Suppressor macrophage (primary cell): ENCODE measurements at regions not wholly inside any gene's neighbourhood (a gene's known extent, or its start where the extent isn't known, plus 50 kb on each side); places are given as distances from the start of the nearest gene placed in this dataset.
A peak's percentile ranks its signal among the peaks of the same experiment; 100 is the strongest.

Source experiments
- DNase-seq, 4 experiments: peaks; one replicate each; pipeline ENCODE4 v3.0.0-alpha.2; 2020 to 2022

DNA sequence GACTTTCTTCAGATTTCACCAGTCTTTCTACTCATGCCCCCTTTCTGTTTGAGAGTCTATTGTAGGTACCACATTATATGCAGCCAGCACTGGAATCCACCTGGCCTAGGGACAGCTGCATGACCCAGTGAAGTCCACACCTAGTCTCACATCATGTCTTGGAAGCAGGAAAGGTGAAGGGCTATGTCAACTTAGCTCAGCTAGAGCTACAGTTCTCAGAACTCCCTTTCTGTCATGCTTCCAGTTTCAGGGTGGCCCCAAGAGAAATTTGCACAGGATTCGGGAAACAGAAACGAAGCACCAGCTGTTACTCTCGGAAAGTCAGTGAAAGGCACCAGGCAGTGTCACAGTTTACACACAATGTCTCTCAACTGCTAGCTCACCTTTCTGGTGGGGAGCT lies 51.6 kb upstream of the NLRP1 start:
- DNase-seq, result no peak

DNA sequence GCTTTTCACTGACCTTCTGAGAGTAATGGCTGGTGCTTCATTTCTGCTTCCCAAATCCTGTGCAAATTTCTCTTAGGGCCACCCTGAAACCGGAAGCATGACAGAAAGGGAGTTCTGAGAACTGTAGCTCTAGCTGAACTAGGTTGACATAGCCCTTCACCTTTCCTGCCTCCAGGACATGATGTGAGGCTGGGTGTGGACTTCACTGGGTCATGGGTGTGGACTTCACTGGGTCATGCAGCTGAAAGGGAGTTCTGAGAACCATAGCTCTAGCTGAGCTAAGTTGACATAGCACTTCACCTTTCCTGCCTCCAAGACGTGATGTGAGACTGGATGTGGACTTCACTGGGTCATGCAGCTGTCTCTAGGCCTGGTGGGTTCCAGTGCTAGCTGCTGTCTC lies 54.3 kb upstream of the NLRP1 start:
- no peak for DNase-seq

DNA sequence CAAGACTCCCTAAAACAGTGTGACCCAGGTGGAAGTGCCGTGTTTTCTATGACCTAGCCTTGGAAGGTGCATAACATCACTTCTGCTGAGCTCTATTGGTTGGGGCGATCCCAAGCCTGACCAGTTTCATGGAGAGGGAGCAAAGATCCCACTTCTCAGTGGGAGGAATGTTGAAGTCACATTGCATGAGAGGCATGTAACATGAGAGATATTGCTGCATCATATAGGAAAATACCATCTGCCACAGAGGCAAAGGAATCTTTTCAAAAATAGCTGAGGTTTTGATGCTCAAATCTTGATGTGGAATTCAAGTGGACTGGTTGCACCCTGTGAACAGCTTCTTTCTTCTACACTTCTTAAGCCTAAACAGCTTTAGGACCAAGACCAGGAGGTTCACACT lies 56.4 kb upstream of the NLRP1 start:
- DNase-seq, result no peak

DNA sequence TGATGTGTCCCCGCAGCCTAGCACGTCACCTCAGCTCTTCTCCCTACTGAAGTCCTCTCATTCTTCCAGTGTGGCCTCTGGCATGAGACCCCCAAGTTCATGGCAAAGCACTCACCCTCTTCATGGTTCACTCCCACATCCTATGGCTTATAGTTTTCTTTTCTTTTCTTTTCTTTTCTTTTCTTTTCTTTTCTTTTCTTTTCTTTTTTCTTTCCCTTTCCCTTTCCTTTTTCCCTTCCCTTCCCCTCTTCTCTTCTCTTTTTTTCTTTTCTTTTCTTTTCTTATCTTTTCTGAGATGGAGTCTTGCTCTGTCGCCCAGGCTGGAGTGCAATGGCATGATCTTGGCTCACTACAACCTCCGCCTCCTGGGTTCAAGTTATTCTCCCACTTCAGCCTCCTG lies 58.4 kb upstream of the NLRP1 start:
- DNase-seq, result no peak

DNA sequence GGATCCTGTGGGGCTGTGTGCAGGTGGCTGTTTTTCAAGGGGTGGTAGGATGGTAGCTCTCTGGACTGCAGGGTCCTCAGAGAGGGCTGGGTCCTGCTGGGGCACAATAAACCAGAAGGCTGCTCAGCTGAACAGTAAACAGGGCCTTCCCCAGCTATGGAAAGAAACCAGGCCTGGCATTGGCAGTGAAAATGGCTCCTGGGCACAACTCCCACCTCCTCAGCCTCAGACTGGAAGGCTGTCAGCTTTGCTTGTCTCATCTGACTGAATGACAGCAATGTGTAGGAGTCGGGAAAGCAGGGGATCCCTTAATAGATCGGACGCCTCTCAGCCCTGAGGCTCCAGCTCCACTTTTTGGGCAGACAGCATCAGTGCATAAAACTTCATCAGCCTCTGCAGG lies 59.8 kb upstream of the NLRP1 start:
- no peak for DNase-seq

DNA sequence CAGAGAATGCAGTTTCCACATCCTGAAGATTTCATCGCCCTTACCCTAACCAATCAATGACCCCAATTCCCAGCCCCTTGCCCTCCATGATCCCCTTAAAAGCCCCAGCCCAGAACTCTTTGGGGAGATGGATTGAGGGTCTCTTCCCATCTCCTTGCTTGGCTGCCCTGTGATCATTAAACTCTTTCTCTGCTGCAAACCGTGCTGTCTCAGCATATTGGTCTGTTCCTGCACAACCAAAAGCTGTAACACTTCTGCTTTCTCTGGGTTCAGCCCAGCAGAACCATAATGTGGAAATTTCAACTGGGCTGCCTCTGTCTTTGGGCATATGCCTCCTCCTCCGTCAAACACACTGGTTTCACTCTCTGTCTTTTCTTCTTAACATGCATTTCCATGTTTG lies 67.0 kb upstream of the NLRP1 start:
- no peak for DNase-seq

DNA sequence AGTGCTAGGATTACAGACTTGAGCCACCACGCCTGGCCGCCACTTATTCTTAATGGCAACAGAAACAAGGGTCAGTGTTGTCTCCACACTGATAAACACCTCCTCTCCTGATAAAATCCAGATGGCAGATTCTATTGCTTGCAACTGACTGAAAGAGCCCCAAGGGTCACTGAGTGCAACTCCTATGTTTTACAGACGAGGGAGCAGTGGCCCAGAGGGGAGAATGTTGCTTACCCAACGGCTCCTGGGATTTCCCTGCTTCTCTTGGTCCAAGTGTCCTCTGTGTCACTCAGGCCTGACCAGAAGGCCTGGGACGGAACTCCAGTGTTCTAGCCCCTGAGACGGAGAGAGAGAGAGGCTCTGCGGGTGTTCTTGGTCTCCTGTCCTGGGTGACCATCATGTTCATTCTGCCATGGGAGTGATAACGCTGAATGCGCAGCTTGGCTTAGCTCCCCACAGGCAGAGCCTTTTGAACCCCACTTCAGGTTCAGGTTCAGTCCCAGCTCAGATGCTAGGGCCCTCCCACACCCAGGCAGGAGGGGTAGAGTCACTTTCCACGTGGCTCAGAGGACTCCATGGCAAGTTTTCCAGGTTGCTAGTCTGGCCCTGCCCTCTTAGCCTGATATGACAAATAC lies 77.3 kb upstream of the NLRP1 start:
- DNase-seq, result no peak

DNA sequence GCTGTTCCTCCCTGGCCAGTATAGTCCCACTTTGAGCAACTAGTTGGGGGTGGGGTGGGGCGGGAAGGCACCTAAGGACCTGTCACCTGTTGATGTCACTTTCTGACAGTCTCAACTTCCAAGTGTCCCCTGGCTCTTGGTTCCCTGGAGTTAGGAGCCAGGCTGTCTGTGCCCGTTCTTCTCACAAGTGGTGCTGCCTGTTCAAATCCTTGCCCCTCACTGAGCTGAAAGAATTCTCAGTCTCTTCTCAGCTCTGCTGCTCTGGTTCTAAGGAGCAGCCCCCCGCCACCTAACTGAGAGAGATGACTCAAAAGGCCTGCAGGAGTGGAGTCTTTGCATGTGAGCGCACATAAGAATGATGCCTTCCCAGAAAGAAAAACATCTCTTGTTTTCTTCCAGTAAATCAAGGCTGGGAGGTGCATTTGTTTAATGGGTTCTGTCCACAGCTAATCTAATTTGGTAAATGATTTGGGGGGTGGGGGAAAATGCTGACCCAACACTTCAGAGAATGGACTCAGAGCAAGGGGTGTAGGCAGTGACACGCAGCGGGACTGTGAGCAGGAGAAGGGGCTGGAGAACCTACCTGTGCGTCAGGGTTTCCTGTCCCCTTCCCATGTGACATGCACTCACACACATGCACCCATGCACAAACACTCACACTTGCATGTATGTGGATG lies 78.2 kb upstream of the NLRP1 start:
- DNase-seq, result no peak

DNA sequence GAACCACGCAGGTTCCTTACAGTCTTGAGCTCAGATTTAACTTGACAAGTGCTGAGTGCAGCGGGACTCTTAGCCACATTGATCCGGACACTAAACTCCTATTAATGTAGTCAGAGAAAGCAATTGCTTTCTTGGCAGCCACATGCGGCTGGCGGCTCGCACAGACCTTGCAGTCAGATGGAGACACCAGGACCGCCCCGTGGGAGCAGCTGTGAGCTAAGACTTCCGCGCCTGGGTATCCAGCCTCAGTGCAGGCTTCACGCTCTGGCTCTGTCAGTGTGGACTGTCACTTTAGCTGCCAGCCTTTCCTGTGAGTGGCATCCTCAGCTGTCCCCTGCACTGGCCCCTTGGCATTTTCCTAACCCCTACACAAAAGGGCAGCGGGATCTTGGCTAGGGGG lies 80.9 kb upstream of the NLRP1 start:
- DNase-seq, result no peak

DNA sequence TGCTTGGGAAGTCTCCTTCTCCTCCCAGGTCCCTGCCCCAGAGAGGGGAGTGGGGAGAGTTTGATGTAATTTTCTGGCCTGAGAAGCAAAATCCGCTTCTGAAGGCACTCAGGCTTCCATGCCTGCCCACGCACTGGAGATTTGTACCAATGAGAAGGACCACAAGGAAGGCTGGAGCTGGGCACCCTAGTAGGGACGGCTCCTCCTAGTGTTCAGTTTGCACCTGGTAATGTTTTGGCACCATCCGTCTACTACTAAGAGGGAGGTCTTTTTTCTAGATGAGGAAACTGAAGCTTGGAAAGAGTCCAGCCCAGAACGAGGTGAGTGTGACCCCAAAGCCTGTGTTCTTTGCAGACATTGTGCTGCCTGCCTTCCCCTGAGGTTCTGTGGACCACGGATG lies 83.6 kb upstream of the NLRP1 start:
- DNase-seq, result peak in 3 of 4 experiments; percentile 21 to 29 (median 27)

DNA sequence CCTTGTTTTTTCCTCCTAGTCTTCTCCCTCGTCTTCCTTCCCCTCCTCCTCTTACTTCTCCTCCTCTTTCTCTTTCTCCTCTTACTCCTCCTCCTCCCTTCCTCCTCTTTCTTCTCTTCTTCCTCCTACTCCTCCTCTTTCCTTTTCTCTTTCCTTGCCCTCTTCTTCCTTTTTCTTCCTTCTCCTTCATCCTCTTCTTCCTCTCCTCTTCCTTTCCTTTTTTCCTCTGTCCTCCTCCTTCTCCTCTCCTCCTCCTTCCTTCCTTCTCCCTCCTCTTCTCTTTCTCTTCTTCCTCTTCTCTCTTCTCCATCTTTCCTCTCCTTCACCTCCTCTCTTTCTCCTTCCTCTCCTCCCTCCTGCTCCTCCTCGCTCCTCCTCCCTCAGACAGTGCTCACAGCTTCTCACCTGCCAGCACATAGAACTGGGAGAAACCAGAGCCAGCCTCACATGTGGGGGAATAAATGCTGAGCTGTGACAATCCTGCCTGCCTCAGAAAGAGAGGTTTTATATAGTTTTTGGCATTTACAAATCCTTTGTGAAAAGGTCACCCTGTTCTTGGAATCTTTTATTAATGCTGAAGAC lies 84.3 kb upstream of the NLRP1 start:
- DNase-seq, result no peak

DNA sequence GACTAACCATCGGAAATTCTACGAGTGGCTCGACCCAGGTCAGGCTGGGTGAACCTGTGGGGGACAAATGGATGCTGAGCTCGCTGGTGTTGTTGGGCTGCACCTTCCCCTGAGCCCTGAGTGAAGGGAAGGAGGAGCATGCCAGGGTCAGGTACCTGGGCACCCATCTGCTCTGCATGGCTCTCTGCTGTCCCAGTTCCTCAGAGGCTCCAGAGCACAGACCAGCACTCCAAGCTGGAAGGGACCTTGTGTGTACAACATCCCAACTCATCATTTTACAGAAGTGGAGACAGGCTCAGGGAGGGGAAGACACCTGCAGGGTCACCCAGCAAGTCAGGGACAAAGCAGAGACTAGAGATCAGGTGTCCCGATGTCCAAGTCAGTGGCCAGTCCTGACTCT lies 84.9 kb upstream of the NLRP1 start:
- no peak for DNase-seq

DNA sequence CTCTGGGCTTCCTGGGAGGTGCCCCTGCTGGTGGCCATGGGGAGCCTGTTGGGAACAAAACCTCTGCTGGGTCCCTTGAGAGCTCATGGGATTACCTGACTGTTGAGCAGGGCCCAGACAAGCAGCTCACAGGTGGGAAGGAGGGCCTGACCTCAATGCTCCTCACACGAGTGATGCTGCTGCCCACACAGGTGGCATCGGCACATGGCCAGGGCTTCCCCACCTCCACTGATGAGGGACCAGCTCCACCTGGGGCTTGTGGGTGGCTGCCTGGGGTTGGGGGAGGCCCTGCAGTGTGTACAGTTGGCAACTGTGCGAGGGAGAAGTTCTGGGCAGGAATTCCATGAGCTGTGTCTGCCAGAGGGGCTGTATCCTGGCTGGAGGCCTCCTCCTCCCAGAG lies 87.8 kb upstream of the NLRP1 start:
- no peak for DNase-seq

DNA sequence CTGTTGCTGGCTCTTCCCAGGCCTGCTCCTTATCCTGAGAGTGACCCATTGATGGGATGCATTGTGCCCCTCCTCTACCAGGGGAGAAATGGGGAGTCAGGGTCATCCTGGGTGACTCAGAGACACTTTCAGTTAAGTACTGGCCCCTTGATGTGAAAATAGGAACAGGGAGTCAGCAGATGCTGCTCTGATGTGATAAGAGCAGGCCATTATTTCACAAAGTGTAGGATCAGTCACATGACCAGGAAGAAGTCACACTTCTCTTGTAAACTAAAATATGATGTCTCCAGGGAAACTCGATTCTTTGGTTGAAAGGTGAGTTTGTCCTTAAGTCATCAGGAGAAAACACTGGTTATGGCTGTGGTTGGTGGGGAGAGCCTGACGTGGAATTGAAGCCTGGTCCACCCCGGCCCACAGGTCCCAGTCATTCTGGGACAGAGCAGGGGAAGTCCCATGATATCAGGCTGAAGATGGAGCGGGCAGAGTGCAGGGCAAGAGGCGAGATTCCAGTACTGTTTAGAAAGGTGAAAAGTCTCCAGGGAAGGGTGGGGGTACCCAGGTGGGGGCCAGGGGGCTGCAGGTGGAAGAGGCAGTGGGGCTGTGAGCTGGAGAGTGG lies 88.6 kb upstream of the NLRP1 start:
- peak; percentile 28 to 71 (median 49) for DNase-seq

DNA sequence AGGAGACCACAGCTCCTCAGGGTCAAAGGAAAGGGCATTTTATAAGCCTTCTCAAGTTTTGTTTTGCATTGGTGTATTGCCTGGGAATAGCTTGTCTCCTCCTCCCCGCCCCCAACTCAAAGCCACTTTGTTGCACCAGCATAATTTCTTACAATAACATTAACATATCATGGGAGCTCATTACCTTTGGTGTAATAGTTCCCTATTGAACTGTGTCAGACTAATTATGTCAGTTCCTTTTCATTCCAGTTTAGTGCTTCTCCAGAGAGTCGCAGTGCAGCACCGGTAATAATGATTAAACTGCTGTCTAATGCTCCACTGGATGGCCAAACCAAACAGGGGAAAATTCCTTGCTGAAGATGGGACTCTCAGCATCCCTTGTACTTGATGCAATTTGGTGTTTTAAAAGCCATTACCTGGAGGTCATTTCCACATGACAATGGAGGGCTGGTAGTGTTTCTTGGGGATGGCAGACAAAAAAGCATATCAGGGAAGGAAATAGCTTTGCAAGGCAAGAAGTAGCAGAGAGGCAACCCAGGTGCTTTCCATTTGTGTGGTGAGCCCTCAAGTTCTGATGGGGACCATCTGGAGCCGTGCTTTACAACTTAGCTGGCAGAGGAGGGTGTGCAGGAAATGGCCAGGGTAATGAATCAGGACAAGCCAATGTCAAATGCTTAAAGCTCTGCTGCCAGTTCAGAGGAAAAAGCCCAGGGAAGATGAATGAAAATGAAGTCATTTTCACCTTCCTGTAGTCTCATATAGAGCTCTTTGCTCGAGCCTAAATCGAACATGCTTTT lies 91.5 kb upstream of the NLRP1 start:
- no peak for DNase-seq

DNA sequence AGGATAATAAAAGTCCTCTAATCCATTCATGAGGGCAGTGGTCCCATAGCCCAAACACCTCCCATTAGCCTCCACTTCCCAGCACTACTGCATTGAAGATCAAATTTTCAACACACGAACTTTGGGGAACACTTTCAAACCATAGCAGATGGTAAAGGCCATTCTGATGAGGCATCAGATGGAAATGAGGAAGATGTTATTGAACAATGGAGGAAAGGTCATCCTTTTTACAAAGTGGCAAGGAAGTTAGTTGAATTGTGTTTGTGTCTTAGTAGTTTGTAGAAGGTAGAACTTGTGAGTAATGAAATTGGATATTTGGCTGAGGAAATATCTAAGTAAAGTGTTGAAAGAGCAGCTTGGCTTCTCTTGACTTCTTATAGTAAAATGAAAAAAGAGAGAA lies 93.3 kb upstream of the NLRP1 start:
- peak in 3 of 4 experiments; percentile 10 to 64 (median 56) for DNase-seq

DNA sequence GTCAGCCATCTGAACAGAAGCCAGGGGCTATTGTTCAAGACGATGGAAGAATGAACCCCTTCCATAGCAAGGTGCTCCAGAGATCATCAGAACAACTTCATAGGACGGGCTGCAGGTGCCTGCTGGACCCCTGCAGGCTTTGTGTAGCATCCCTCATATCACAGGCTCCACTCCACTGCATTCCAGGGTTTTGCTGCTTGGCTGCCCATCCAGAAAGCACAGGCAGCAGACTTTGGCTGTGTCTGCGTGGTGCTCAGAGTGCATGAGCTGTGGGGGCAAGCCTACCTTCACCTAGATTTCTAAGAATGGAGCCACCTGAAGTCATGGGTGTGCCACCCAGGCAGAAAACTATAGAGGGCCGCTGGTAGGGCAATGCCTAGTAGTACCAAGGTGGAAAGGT lies 93.9 kb upstream of the NLRP1 start:
- no peak for DNase-seq

DNA sequence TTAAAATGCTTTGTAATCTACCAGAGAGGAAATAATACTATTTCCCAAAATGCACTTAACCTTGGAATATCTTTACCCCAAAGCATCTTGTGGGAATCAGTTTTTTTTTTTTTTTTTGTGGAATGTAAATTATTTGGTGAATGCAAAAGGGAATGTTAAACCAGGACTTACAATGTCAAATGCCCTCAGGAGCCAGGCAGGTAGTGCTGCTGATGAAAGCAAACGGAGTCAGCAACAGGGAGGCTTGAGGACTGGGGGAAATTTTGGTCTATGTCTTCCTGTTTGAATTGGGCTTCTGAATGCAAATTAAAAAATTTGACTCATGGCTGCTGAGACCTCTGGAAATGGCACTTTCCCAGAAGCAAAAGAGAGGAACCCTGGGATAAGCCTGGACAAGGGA lies 96.5 kb upstream of the NLRP1 start:
- no peak for DNase-seq

DNA sequence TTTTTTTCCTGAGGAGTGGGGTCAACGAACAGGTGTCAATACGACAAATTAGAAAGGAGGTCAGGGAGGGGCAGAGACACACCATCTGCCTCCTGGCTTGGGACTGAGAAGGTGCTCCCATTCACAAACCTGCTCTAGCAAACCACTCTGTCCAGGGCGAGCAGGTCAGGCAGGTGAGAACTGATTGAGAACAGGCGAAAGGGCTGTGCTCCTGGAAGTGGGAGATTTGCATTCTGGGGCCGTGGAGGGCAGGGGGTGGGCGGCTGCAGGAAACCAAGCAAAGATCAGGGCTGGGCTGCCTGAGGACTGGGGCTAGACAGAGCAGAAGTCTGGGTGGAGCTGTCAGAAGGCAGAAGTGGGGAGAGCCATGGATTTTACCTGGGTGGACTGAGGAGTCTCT lies 98.9 kb upstream of the NLRP1 start:
- DNase-seq, result no peak

DNA sequence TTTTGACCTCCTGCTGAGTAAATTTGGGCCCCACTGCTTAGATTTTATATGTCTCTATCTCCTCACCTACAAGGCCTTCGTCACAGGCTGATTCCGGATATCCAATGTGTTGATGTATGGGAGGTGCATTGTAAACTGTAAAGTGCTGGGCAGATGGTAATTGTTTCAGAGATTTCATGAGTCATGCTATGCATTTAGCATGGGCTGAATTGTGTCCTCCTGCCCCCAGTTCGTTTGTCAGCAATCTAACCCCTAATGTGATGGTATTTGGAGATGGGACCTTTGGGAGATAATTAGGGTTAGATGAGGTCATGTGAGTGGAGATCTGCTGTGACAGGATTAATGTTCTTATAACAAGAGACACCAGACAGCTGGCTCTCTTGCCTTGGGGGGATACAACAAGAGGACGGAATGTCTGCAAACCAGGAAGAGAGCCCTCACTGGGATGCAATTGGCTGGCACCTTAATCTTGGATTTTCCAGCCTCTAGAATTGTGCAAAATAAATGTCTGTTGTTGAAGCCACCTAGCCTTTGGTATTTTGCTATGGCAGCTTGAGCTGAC lies 101.8 kb upstream of the NLRP1 start:
- no peak for DNase-seq

DNA sequence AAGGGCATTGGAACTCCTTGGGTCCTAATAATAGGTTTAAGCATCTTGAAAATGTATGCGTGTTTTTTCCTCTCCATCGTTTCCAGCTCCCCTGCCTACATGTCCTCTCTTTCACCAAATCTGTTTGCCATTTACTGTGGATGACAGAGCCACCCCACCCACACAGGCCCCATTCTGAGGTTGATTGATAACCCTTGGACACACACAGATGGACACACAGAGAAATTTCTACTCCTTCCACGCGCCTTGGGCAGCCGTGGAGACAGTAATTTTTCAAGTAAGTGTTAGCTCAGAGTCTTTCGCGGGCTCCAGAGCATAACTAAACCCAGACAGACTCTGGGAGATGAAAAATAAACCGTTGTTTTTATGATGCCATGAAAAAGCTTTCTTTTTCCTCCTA lies 103.3 kb upstream of the NLRP1 start:
- no peak for DNase-seq

DNA sequence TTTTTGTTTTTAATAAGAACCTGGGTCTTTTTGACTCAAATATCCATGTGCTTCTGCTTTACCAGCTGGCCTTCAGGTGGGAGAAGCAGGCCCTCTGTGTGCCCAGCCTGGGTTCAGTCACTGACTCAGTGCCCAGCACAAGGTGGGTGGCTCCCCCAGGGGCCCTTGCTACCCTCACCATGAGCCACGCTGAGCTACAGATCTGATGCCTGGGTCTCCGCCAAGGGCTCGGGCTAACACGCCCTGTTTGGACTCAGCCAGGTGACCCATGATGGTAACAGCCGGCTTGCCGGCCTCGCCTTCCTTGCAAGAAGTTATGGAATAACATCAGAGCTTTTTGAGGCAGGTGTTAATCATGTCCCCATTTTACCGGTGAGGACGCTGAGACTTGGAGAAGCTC lies 109.5 kb upstream of the NLRP1 start:
- no peak for DNase-seq

DNA sequence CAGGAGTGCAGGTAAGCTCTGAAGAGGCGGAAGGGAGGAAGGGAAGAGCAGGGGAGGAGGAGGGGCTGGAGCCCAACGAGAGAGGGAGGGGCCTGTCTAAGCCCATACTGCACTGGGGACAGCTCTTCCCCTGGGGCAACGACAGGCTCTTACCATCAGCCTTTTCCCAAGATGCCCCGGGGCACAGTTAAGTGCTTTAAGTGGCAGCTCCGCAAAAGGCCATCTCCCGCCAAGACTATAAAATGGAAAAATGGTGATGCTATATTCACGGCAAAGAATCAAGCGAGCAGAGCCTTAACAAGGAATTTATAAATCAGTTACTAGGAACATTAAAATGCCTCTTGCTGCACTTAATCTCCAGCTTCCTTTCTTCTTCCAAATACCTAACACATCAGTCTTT lies 110.2 kb upstream of the NLRP1 start:
- DNase-seq, result no peak
